Chondrocyte (in vitro differentiated cells): ENCODE measurements at regions not wholly inside any gene's neighbourhood (a gene's known extent, or its start where the extent isn't known, plus 50 kb on each side); places are given as distances from the start of the nearest gene placed in this dataset.

Experiments used
- DNase-seq: peaks from one replicate; pipeline ENCODE4 v3.0.0; 2021; ENCODE audit warnings: mixed read lengths, low spot score
- H3K27ac Mint-ChIP-seq: one replicate; pipeline ENCODE4 v1.8.0; 2021; ENCODE audit warnings: mild to moderate bottlenecking, moderate library complexity, mixed read lengths; ENCODE audit not compliant: unreplicated experiment
- H3K27me3 Mint-ChIP-seq: 2 replicates; pipeline ENCODE4 v1.8.0; 2021; ENCODE audit warnings: low read depth, mixed read lengths
- H3K36me3 Mint-ChIP-seq: 2 replicates; pipeline ENCODE4 v1.8.0; 2021; ENCODE audit warnings: low read depth, mixed read lengths
- H3K4me1 Mint-ChIP-seq: 2 replicates; pipeline ENCODE4 v1.8.0; 2021; ENCODE audit warnings: low read depth, mild to moderate bottlenecking, mixed read lengths
- H3K4me3 Mint-ChIP-seq: one replicate; pipeline ENCODE4 v1.8.0; 2021; ENCODE audit warnings: mild to moderate bottlenecking, moderate library complexity, mixed read lengths; ENCODE audit not compliant: unreplicated experiment
- H3K9me3 Mint-ChIP-seq: 2 replicates; pipeline ENCODE4 v1.8.0; 2021; ENCODE audit warnings: low read depth, mixed read lengths
- CTCF ChIP-seq: fragments of 200-600 bp; sonication (generic); IDR thresholded peaks from 2 replicates; pipeline ENCODE4 v1.5.0; 2021; ENCODE audit warnings: antibody characterized with exemption, mild to moderate bottlenecking, moderate library complexity

- DNase-seq, result no peak
- peaks cover 3% of the 10 kb centered on the region for H3K4me1 Mint-ChIP-seq
- no peak overlapping the region for H3K27ac Mint-ChIP-seq
- H3K36me3 Mint-ChIP-seq, result no peaks in the 10 kb centered on the region
- H3K27me3 Mint-ChIP-seq, result peaks cover 3% of the 10 kb centered on the region
- no peak for TF ChIP-seq CTCF
- H3K9me3 Mint-ChIP-seq, result no peaks in the 10 kb centered on the region
- no peak overlapping the region for H3K4me3 Mint-ChIP-seq
These were observed 766.3 kb downstream of the TBL1XR1 start for GRCh38 chr3:176431038-176431418.

- Mint-ChIP-seq H3K4me3 (no peak overlapping the region), H3K9me3 (no peaks in the 10 kb centered on the region)
- DNase-seq, result no peak
These were observed 766.8 kb downstream of the TBL1XR1 start for GRCh38 chr3:176430244-176431037.

GRCh38 chr3:176428552-176428951, 768.7 kb downstream of the TBL1XR1 start:
- TF ChIP-seq CTCF, result no peak
- Mint-ChIP-seq H3K27ac (no peak overlapping the region), H3K27me3 (peaks cover 3% of the 10 kb centered on the region)

More at GRCh38 chr3:176430244-176431037, 766.8 kb downstream of the TBL1XR1 start:
- H3K36me3 Mint-ChIP-seq, result no peaks in the 10 kb centered on the region
- peaks cover 3% of the 10 kb centered on the region for H3K4me1 Mint-ChIP-seq
- H3K27me3 Mint-ChIP-seq, result peaks cover 3% of the 10 kb centered on the region
- H3K27ac Mint-ChIP-seq, result no peak overlapping the region
- peak; percentile 87 for TF ChIP-seq CTCF

GRCh38 chr3:176426371-176426770, 770.9 kb downstream of the TBL1XR1 start:
- Mint-ChIP-seq H3K9me3 (no peaks in the 10 kb centered on the region), H3K4me1 (peaks cover 3% of the 10 kb centered on the region), H3K36me3 (no peaks in the 10 kb centered on the region), H3K4me3 (no peak overlapping the region), H3K27ac (no peak overlapping the region), H3K27me3 (peaks cover 3% of the 10 kb centered on the region)
- DNase-seq, result no peak
- TF ChIP-seq CTCF, result no peak

More at GRCh38 chr3:176428552-176428951, 768.7 kb downstream of the TBL1XR1 start:
- Mint-ChIP-seq H3K9me3 (no peaks in the 10 kb centered on the region), H3K4me1 (peaks cover 3% of the 10 kb centered on the region), H3K36me3 (no peaks in the 10 kb centered on the region), H3K4me3 (no peak overlapping the region)
- no peak for DNase-seq

GRCh38 chr3:176416870-176417269, 780.4 kb downstream of the TBL1XR1 start:
- DNase-seq, result no peak
- no peaks in the 10 kb centered on the region for H3K9me3 Mint-ChIP-seq
- no peaks in the 10 kb centered on the region for H3K36me3 Mint-ChIP-seq
- H3K4me3 Mint-ChIP-seq, result no peak overlapping the region
- peaks cover 9% of the 10 kb centered on the region for H3K4me1 Mint-ChIP-seq
- H3K27me3 Mint-ChIP-seq, result no peaks in the 10 kb centered on the region
- no peak for TF ChIP-seq CTCF
- H3K27ac Mint-ChIP-seq, result no peak overlapping the region
